ENCODE measurements at regions not wholly inside any gene's neighbourhood (a gene's known extent, or its start where the extent isn't known, plus 50 kb on each side); places are given as distances from the start of the nearest gene placed in this dataset.

GRCh38 chr17:70794738-70795137 lies 625.4 kb downstream of the KCNJ2 start:
- TF ChIP-seq ZFX (IDR thresholded peaks at IDR 0.05): no peak
- TF ChIP-seq CTCF (conservative IDR thresholded peaks at IDR 0.05): no peak
- H3K27ac ChIP-seq: no peak overlapping the region

- no peak for TF ChIP-seq ZFX (IDR thresholded peaks at IDR 0.05)
- no peak for TF ChIP-seq CTCF (conservative IDR thresholded peaks at IDR 0.05)
- no peak overlapping the region for H3K27ac ChIP-seq
Observed at GRCh38 chr17:70795620-70796019, 626.3 kb downstream of the KCNJ2 start.

- H3K27ac ChIP-seq: no peak overlapping the region
- TF ChIP-seq ZFX (IDR thresholded peaks at IDR 0.05): no peak
- no peak for TF ChIP-seq CTCF (conservative IDR thresholded peaks at IDR 0.05)
Observed at GRCh38 chr17:70796757-70797156, 627.4 kb downstream of the KCNJ2 start.

- no peak overlapping the region for H3K27ac ChIP-seq
- TF ChIP-seq CTCF (conservative IDR thresholded peaks at IDR 0.05): no peak
- no peak for TF ChIP-seq ZFX (IDR thresholded peaks at IDR 0.05)
Observed at GRCh38 chr17:70797166-70797565, 627.8 kb downstream of the KCNJ2 start.

GRCh38 chr17:70804161-70804560 lies 634.8 kb downstream of the KCNJ2 start:
- TF ChIP-seq CTCF (conservative IDR thresholded peaks at IDR 0.05): no peak
- no peak for TF ChIP-seq ZFX (IDR thresholded peaks at IDR 0.05)
- H3K27ac ChIP-seq: no peak overlapping the region

GRCh38 chr17:70808596-70808995 lies 639.3 kb downstream of the KCNJ2 start:
- no peak overlapping the region for H3K27ac ChIP-seq
- TF ChIP-seq ZFX (IDR thresholded peaks at IDR 0.05): no peak
- peak; percentile 61 for TF ChIP-seq CTCF (conservative IDR thresholded peaks at IDR 0.05)

GRCh38 chr17:70810609-70811008 lies 641.3 kb downstream of the KCNJ2 start:
- no peak overlapping the region for H3K27ac ChIP-seq
- no peak for TF ChIP-seq ZFX (IDR thresholded peaks at IDR 0.05)
- no peak for TF ChIP-seq CTCF (conservative IDR thresholded peaks at IDR 0.05)
